RWPE2 (cell line): ENCODE measurements at regions not wholly inside any gene's neighbourhood (a gene's known extent, or its start where the extent isn't known, plus 50 kb on each side); places are given as distances from the start of the nearest gene placed in this dataset.
"Not testable (repeated sequence)": the region's sequence is repeated elsewhere in the genome, so short reads cannot be mapped to it uniquely, and the experiment has no call there.

Experiments used
- ATAC-seq: fragments of 200-7000 bp; cut with Tn5 transposase; 3 replicates; pipeline ENCODE4 v1.9.1; 2021; ENCODE audit warnings: low read depth
- DNase-seq: peaks from one replicate; pipeline ENCODE4 v3.0.0-alpha.2; 2020; ENCODE audit warnings: low spot score
- H3K27ac ChIP-seq: fragments of 450-650 bp; 2 replicates; pipeline ENCODE4 v1.5.1; 2017; ENCODE audit warnings: mild to moderate bottlenecking; ENCODE audit not compliant: poor library complexity, severe bottlenecking
- H3K27me3 ChIP-seq: fragments of 250-450 bp; sonication (Bioruptor Pico); 2 replicates; pipeline ENCODE4 v1.5.1; 2021; ENCODE audit warnings: mild to moderate bottlenecking, moderate library complexity; ENCODE audit not compliant: insufficient read depth, poor library complexity, severe bottlenecking
- H3K36me3 ChIP-seq: fragments of 250-450 bp; sonication (Bioruptor Pico); 2 replicates; pipeline ENCODE4 v1.5.1; 2020; ENCODE audit warnings: low read depth, mild to moderate bottlenecking, moderate library complexity
- H3K4me1 ChIP-seq: fragments of 250-450 bp; sonication (Bioruptor Pico); 2 replicates; pipeline ENCODE4 v1.5.1; 2021; ENCODE audit warnings: mild to moderate bottlenecking, moderate library complexity; ENCODE audit not compliant: insufficient read depth, poor library complexity, severe bottlenecking
- H3K4me3 ChIP-seq: fragments of 250-450 bp; sonication (Bioruptor Pico); 2 replicates; pipeline ENCODE4 v1.5.1; 2021; ENCODE audit warnings: mild to moderate bottlenecking, moderate library complexity; ENCODE audit not compliant: severe bottlenecking
- H3K9me3 ChIP-seq: fragments of 250-450 bp; sonication (Bioruptor Pico); 2 replicates; pipeline ENCODE4 v1.5.1; 2021; ENCODE audit warnings: mild to moderate bottlenecking, moderate library complexity; ENCODE audit not compliant: severe bottlenecking
- TF ChIP-seq, protein P1 (sequence below): fragments of 450-650 bp; IDR thresholded peaks from one replicate; pipeline ENCODE4 v1.5.1; 2017; ENCODE audit warnings: mild to moderate bottlenecking, moderate library complexity; ENCODE audit not compliant: poor library complexity, severe bottlenecking

DNA sequence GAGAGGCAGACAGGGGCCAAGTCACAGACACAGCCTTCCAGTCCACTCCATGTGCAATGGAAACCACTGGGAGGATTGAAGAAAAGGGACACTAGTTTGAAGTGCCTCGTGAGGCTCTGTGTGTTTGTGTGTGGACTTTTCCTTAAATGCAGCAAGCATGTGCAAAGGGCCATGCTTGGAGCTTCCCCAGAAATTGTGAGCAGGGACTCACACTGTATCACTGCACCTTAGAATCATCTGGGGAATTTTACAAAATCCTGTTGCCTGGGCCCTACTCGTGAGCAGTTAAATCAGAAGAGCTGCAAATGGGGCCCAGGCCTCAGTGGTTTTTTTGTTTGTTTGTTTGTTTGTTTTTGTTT is 137.8 kb downstream of the TRIM43 start:
- Histone ChIP-seq H3K36me3 (no peaks in the 10 kb centered on the region), H3K27me3 (no peaks in the 10 kb centered on the region), H3K9me3 (no peaks in the 10 kb centered on the region), H3K4me1 (no peaks in the 10 kb centered on the region), H3K4me3 (no peak overlapping the region), H3K27ac (no peak overlapping the region)
- no peak for ATAC-seq
- TF ChIP-seq, protein P1, sequence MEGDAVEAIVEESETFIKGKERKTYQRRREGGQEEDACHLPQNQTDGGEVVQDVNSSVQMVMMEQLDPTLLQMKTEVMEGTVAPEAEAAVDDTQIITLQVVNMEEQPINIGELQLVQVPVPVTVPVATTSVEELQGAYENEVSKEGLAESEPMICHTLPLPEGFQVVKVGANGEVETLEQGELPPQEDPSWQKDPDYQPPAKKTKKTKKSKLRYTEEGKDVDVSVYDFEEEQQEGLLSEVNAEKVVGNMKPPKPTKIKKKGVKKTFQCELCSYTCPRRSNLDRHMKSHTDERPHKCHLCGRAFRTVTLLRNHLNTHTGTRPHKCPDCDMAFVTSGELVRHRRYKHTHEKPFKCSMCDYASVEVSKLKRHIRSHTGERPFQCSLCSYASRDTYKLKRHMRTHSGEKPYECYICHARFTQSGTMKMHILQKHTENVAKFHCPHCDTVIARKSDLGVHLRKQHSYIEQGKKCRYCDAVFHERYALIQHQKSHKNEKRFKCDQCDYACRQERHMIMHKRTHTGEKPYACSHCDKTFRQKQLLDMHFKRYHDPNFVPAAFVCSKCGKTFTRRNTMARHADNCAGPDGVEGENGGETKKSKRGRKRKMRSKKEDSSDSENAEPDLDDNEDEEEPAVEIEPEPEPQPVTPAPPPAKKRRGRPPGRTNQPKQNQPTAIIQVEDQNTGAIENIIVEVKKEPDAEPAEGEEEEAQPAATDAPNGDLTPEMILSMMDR: no peak
- DNase-seq: no peak

DNA sequence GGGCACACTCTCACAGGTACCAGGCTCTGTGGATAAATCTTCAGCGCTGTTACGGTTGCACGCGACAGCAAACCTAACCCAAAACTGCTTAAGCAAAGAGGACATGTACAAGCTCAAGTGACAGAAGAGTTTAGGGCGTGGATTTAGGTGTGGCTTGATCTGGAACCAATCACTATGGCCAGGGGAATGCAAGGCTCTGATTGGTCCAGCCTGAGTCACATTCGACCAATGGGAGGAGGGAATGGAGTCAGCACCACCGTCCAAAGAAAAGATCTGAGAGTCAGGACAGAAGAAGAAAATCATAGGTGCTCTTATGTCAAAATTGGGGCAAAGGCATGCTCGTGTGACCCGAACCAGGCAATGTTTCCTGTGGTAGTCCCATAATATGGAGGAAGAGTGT is 139.0 kb downstream of the TRIM43 start:
- Histone ChIP-seq H3K9me3 (no peaks in the 10 kb centered on the region), H3K27ac (no peak overlapping the region), H3K36me3 (no peaks in the 10 kb centered on the region), H3K4me3 (no peak overlapping the region), H3K27me3 (no peaks in the 10 kb centered on the region), H3K4me1 (no peaks in the 10 kb centered on the region)
- DNase-seq (no peak), ATAC-seq (no peak)
- TF ChIP-seq, protein P1: no peak

DNA sequence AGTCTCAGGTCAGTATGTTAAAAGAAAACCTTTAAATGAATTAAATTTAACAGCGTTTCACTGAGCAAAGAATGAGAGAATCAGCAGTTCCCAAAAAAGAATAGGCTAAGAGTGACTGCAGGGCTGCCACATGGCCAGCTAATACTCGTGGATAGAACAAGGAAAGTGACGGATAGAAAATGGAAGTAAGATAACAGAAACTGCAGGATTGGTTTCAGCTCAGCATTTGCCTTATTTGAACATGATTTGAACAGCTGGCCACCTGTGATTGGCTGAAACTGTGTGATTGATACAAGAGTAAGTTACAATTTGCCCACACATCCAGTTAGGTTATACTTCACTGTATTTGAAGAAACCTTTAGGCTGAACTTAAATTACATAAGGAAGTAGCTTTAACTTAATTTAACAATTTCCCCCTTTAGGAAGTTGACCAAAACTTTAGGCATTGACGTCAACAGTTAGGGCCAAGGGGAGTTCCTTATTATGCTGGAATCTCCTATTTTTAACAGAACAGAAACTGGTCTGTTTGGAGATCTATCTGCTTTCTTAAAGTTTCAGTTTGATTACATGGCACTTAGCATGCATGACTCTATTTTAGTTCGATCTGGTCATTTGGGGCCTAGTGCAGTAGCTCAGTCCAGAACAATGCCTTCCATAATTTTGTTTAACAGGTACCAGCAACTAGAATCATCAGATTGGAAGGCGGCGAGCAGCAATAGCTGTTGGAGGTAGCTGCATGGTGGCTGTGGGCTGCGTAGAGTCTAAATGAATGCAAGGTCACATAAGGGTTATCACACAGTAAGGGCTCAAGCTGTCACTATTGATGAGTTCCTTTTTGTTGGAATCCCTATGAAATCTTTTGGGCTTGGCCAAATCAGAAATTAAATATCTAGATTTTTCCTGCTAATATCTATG is 143.4 kb downstream of the TRIM43 start:
- no peaks in the 10 kb centered on the region for H3K36me3 ChIP-seq
- TF ChIP-seq, protein P1: no peak
- no peaks in the 10 kb centered on the region for H3K4me1 ChIP-seq
- H3K9me3 ChIP-seq: no peaks in the 10 kb centered on the region
- no peaks in the 10 kb centered on the region for H3K27me3 ChIP-seq
- ATAC-seq (no peak), DNase-seq (no peak)
- H3K4me3 ChIP-seq: no peak overlapping the region
- no peak overlapping the region for H3K27ac ChIP-seq

DNA sequence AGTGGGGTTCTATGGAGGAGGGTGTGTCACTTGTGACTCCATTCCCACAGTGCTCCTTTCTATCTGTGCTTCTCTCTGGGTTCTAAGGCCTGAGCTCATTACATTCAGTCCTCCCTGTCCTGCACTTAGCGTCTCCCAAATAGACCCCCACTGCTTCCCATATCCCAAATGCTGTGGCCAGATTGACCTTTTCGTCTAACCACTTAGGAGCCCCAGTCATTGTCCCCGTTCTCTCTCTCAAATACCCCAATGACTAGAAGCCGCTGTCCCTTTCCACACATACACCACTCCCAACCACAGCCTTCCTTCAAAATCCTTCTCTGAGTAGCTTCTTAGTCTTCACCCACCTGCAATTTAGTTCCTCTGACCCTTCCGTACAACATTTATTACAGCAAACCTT is 146.5 kb downstream of the TRIM43 start:
- H3K27ac ChIP-seq: no peak overlapping the region
- no peaks in the 10 kb centered on the region for H3K36me3 ChIP-seq
- ATAC-seq (no peak), DNase-seq (no peak)
- H3K4me1 ChIP-seq: no peaks in the 10 kb centered on the region
- no peaks in the 10 kb centered on the region for H3K9me3 ChIP-seq
- TF ChIP-seq, protein P1: no peak
- H3K27me3 ChIP-seq: no peaks in the 10 kb centered on the region
- no peak overlapping the region for H3K4me3 ChIP-seq

DNA sequence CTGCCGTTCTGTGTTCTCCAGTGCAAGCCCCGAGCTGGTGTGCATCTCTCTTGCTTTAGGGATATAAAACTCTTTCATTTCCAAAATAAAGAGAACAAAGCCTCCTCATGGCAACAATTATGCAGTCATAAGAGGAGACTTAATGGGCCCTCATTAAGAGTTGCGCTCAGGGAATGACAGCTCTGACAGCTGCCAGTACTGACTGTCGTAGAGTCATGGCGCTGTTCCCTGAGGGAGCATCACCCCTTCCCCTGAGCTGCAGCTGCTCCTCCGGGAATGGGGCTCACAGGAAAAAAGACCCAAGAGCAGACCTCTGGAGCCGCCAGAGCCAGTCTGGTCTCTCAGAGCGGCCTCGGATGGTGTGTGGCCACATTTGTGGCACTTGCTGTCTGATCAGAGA is 160.3 kb downstream of the TRIM43 start:
- not testable (repeated sequence) for H3K4me1 ChIP-seq, H3K27me3 ChIP-seq, DNase-seq, H3K36me3 ChIP-seq, H3K27ac ChIP-seq, H3K9me3 ChIP-seq, ATAC-seq, H3K4me3 ChIP-seq

DNA sequence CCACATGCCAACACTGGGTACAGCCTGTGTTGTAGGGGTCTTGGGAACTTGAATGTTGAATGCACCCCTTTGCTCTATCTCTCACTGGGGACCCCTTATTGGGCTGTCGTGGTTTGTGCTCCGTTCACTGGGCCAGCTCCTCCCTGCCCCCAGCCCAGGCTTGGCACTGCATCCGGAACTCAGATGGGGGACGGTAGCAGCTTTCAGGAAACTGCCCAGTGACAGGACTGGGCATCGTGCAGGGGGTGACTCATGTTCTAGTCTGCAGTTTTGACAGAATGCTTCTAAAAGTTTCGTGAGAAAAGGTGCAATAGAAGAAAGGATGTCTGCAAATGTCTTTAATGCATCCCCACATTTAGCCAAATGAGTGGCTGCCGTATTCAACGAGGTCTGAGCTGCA is 162.0 kb downstream of the TRIM43 start:
- H3K4me3 ChIP-seq, H3K27me3 ChIP-seq, H3K9me3 ChIP-seq, H3K4me1 ChIP-seq, DNase-seq, ATAC-seq, H3K36me3 ChIP-seq, H3K27ac ChIP-seq: not testable (repeated sequence)

DNA sequence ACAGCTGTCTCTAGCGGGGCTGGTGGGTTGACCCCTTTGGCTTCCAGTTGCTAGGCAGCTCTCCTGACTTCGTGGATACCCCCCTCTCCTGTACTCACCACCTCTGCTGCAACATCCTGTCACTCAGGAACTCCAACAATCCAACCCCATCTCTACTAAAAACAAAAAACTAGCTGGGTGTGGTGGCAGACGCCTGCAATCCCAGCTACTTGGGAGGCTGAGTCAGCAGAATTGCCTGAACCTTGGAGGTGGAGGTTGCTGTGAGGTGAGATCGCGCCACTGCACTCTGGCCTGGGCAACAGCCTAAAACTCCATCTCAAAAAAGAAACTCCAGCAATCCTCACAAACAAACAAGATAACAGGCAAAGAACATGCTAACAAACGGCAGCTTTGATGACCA is 162.4 kb downstream of the TRIM43 start:
- H3K4me3 ChIP-seq, H3K4me1 ChIP-seq, H3K27ac ChIP-seq, DNase-seq, H3K9me3 ChIP-seq, H3K27me3 ChIP-seq, H3K36me3 ChIP-seq: not testable (repeated sequence)
- ATAC-seq: peak; percentile 12; the same call in 1 of the 3 replicates
